ENCODE measurements at regions not wholly inside any gene's neighbourhood (a gene's known extent, or its start where the extent isn't known, plus 50 kb on each side); places are given as distances from the start of the nearest gene placed in this dataset.

GRCh38 chr12:18207266-18207665 is 54.1 kb upstream of the PIK3C2G start:
- Mint-ChIP-seq H3K27me3 (no peaks in the 10 kb centered on the region), H3K4me1 (no peaks in the 10 kb centered on the region), H3K27ac (no peak overlapping the region), H3K9me3 (no peaks in the 10 kb centered on the region), H3K36me3 (no peaks in the 10 kb centered on the region), H3K4me3 (no peak overlapping the region)
- ATAC-seq = no peak

GRCh38 chr12:18206198-18206597 is 55.1 kb upstream of the PIK3C2G start:
- no peaks in the 10 kb centered on the region for H3K4me1 Mint-ChIP-seq
- H3K9me3 Mint-ChIP-seq = no peaks in the 10 kb centered on the region
- no peak overlapping the region for H3K4me3 Mint-ChIP-seq
- H3K27ac Mint-ChIP-seq = no peak overlapping the region
- no peaks in the 10 kb centered on the region for H3K36me3 Mint-ChIP-seq
- no peaks in the 10 kb centered on the region for H3K27me3 Mint-ChIP-seq
- ATAC-seq = no peak

- no peaks in the 10 kb centered on the region for H3K9me3 Mint-ChIP-seq
Observed at GRCh38 chr12:18204053-18204452, 57.3 kb upstream of the PIK3C2G start.

GRCh38 chr12:18192119-18192518 is 69.2 kb upstream of the PIK3C2G start:
- no peaks in the 10 kb centered on the region for H3K27me3 Mint-ChIP-seq
- H3K4me1 Mint-ChIP-seq = no peaks in the 10 kb centered on the region
- ATAC-seq = no peak
- no peak overlapping the region for H3K27ac Mint-ChIP-seq
- H3K36me3 Mint-ChIP-seq = no peaks in the 10 kb centered on the region
- H3K9me3 Mint-ChIP-seq = peaks cover 8% of the 10 kb centered on the region
- H3K4me3 Mint-ChIP-seq = no peak overlapping the region

More at GRCh38 chr12:18204053-18204452, 57.3 kb upstream of the PIK3C2G start:
- Mint-ChIP-seq H3K4me1 (no peaks in the 10 kb centered on the region), H3K4me3 (no peak overlapping the region), H3K27me3 (no peaks in the 10 kb centered on the region), H3K27ac (no peak overlapping the region), H3K36me3 (no peaks in the 10 kb centered on the region)
- ATAC-seq = no peak

- H3K36me3 Mint-ChIP-seq = no peaks in the 10 kb centered on the region
- H3K4me3 Mint-ChIP-seq = no peak overlapping the region
- ATAC-seq = no peak
- no peak overlapping the region for H3K27ac Mint-ChIP-seq
- no peaks in the 10 kb centered on the region for H3K4me1 Mint-ChIP-seq
- no peaks in the 10 kb centered on the region for H3K9me3 Mint-ChIP-seq
- no peaks in the 10 kb centered on the region for H3K27me3 Mint-ChIP-seq
Observed at GRCh38 chr12:18183141-18183540, 78.2 kb upstream of the PIK3C2G start.

- H3K27ac Mint-ChIP-seq = no peak overlapping the region
- H3K9me3 Mint-ChIP-seq = peaks cover 13% of the 10 kb centered on the region
- no peak overlapping the region for H3K4me3 Mint-ChIP-seq
- H3K36me3 Mint-ChIP-seq = no peaks in the 10 kb centered on the region
- H3K4me1 Mint-ChIP-seq = no peaks in the 10 kb centered on the region
- no peaks in the 10 kb centered on the region for H3K27me3 Mint-ChIP-seq
- no peak for ATAC-seq
Observed at GRCh38 chr12:18171571-18171970, 81.6 kb upstream of the RERGL start.

GRCh38 chr12:18168016-18168415 is 78.0 kb upstream of the RERGL start:
- Mint-ChIP-seq H3K36me3 (no peaks in the 10 kb centered on the region), H3K4me3 (no peak overlapping the region), H3K9me3 (peaks cover 6% of the 10 kb centered on the region), H3K27me3 (no peaks in the 10 kb centered on the region), H3K4me1 (no peaks in the 10 kb centered on the region), H3K27ac (no peak overlapping the region)
- no peak for ATAC-seq

GRCh38 chr12:18165889-18166288 is 75.9 kb upstream of the RERGL start:
- ATAC-seq = no peak
- Mint-ChIP-seq H3K4me3 (no peak overlapping the region), H3K4me1 (no peaks in the 10 kb centered on the region), H3K9me3 (no peaks in the 10 kb centered on the region), H3K27ac (no peak overlapping the region), H3K27me3 (no peaks in the 10 kb centered on the region), H3K36me3 (no peaks in the 10 kb centered on the region)

GRCh38 chr12:18165422-18165871 is 75.5 kb upstream of the RERGL start:
- H3K4me3 Mint-ChIP-seq = no peak overlapping the region

GRCh38 chr12:18160901-18161300 is 70.9 kb upstream of the RERGL start:
- no peak overlapping the region for H3K4me3 Mint-ChIP-seq
- no peaks in the 10 kb centered on the region for H3K4me1 Mint-ChIP-seq
- no peak for ATAC-seq
- H3K36me3 Mint-ChIP-seq = no peaks in the 10 kb centered on the region
- no peaks in the 10 kb centered on the region for H3K9me3 Mint-ChIP-seq
- H3K27me3 Mint-ChIP-seq = no peaks in the 10 kb centered on the region
- no peak overlapping the region for H3K27ac Mint-ChIP-seq

More at GRCh38 chr12:18165422-18165871, 75.5 kb upstream of the RERGL start:
- Mint-ChIP-seq H3K27me3 (no peaks in the 10 kb centered on the region), H3K4me1 (no peaks in the 10 kb centered on the region), H3K36me3 (no peaks in the 10 kb centered on the region), H3K9me3 (no peaks in the 10 kb centered on the region), H3K27ac (no peak overlapping the region)
- peak; percentile 67 for ATAC-seq

GRCh38 chr12:18158774-18159557 is 69.0 kb upstream of the RERGL start:
- Mint-ChIP-seq H3K27ac (no peak overlapping the region), H3K9me3 (peaks cover 4% of the 10 kb centered on the region), H3K4me3 (no peak overlapping the region), H3K4me1 (no peaks in the 10 kb centered on the region), H3K27me3 (no peaks in the 10 kb centered on the region), H3K36me3 (no peaks in the 10 kb centered on the region)
- no peak for ATAC-seq

GRCh38 chr12:18153826-18154225 is 63.8 kb upstream of the RERGL start:
- no peak for ATAC-seq

GRCh38 chr12:18151036-18151435 is 61.0 kb upstream of the RERGL start:
- Mint-ChIP-seq H3K27ac (no peak overlapping the region), H3K9me3 (peaks cover 4% of the 10 kb centered on the region), H3K27me3 (no peaks in the 10 kb centered on the region), H3K4me1 (no peaks in the 10 kb centered on the region), H3K4me3 (no peak overlapping the region), H3K36me3 (no peaks in the 10 kb centered on the region)
- ATAC-seq = no peak

More at GRCh38 chr12:18153826-18154225, 63.8 kb upstream of the RERGL start:
- H3K36me3 Mint-ChIP-seq = no peaks in the 10 kb centered on the region
- H3K4me3 Mint-ChIP-seq = no peak overlapping the region
- H3K27me3 Mint-ChIP-seq = no peaks in the 10 kb centered on the region
- no peaks in the 10 kb centered on the region for H3K4me1 Mint-ChIP-seq
- peaks cover 4% of the 10 kb centered on the region for H3K9me3 Mint-ChIP-seq
- H3K27ac Mint-ChIP-seq = no peak overlapping the region

GRCh38 chr12:18148961-18149360 is 59.0 kb upstream of the RERGL start:
- no peak for ATAC-seq
- Mint-ChIP-seq H3K27ac (no peak overlapping the region), H3K4me3 (no peak overlapping the region), H3K4me1 (no peaks in the 10 kb centered on the region), H3K36me3 (no peaks in the 10 kb centered on the region), H3K9me3 (no peaks in the 10 kb centered on the region), H3K27me3 (no peaks in the 10 kb centered on the region)

- Mint-ChIP-seq H3K9me3 (no peaks in the 10 kb centered on the region), H3K27ac (no peak overlapping the region), H3K36me3 (no peaks in the 10 kb centered on the region), H3K4me3 (no peak overlapping the region), H3K4me1 (no peaks in the 10 kb centered on the region), H3K27me3 (no peaks in the 10 kb centered on the region)
- ATAC-seq = no peak
Observed at GRCh38 chr12:18146363-18146762, 56.4 kb upstream of the RERGL start.

- Mint-ChIP-seq H3K4me1 (no peaks in the 10 kb centered on the region), H3K27me3 (no peaks in the 10 kb centered on the region), H3K4me3 (no peak overlapping the region), H3K36me3 (no peaks in the 10 kb centered on the region), H3K9me3 (no peaks in the 10 kb centered on the region), H3K27ac (no peak overlapping the region)
- no peak for ATAC-seq
Observed at GRCh38 chr12:18145924-18146323, 55.9 kb upstream of the RERGL start.

Measured in stimulated activated memory B cell treated with anti-CD40 and anti-IgM and Interleukin-4, amounts not matched to agents 10 μg/mL and 1 μg/mL and 100 μg/mL, for 72 hours (primary cell).